ENCODE measurements at regions not wholly inside any gene's neighbourhood (a gene's known extent, or its start where the extent isn't known, plus 50 kb on each side); places are given as distances from the start of the nearest gene placed in this dataset.

- no peak overlapping the region for H2AFZ ChIP-seq (ENCODE audit: low read depth, low read length)
- H3K79me2 ChIP-seq (ENCODE audit: insufficient read depth, low read length) = no peaks in the 10 kb centered on the region
- TF ChIP-seq EZH2 (IDR thresholded peaks at IDR 0.05; ENCODE audit: borderline replicate concordance, low read depth, low read length, severe bottlenecking) (no peak), CTCF (IDR thresholded peaks at IDR 0.05; ENCODE audit: borderline replicate concordance, extremely low read depth, low read length, poor library complexity, severe bottlenecking) (no peak)
- H3K27me3 ChIP-seq (ENCODE audit: insufficient read depth, low read length, poor library complexity) = no peaks in the 10 kb centered on the region
- H3K36me3 ChIP-seq (ENCODE audit: insufficient read depth, low read length) = no peaks in the 10 kb centered on the region
- H4K20me1 ChIP-seq (ENCODE audit: insufficient read depth, low read length) = no peaks in the 10 kb centered on the region
- DNase-seq = no peak
- H3K9ac ChIP-seq (ENCODE audit: low read depth, low read length) = no peak overlapping the region
- H3K4me2 ChIP-seq (ENCODE audit: insufficient read depth, low read length) = no peak overlapping the region
- no peaks in the 10 kb centered on the region for H3K9me3 ChIP-seq (ENCODE audit: insufficient read depth, low read length, severe bottlenecking)
- H3K4me1 ChIP-seq (ENCODE audit: insufficient read depth, low read length) = no peaks in the 10 kb centered on the region
- H3K4me3 ChIP-seq (ENCODE audit: low read depth in 1 of 2, low read length in 2 of 2) = no peak overlapping the region
- ATAC-seq (ENCODE audit: insufficient read depth, low read depth) = no peak
- no peak overlapping the region for H3K27ac ChIP-seq (ENCODE audit: low read length)
These were observed 1135.4 kb downstream of the LRFN5 start for GRCh38 chr14:42742084-42742483.

DNA sequence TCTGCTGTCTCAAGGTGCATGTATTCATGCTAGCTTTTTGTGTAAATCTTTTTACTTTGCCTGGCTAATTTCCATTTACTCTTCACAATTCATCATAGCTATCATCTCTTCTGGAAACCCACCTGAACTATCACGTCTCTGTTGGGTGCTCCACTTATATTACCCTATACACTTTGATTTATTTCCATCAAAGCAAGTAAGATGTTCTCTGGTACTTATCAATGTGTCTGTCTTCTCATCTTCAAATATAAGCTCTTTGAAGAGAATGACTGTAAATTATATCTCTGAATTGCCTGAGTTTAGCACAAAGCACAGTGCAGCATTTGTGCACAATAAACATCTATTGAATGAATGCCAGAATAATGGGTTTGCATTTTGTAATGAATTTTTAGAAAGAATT is 1129.7 kb downstream of the LRFN5 start:
- Histone ChIP-seq H3K79me2 (ENCODE audit: insufficient read depth, low read length) (no peaks in the 10 kb centered on the region), H3K4me1 (ENCODE audit: insufficient read depth, low read length) (no peaks in the 10 kb centered on the region), H3K9ac (ENCODE audit: low read depth, low read length) (no peak overlapping the region), H3K4me3 (ENCODE audit: low read depth in 1 of 2, low read length in 2 of 2) (no peak overlapping the region), H3K9me3 (ENCODE audit: insufficient read depth, low read length, severe bottlenecking) (no peaks in the 10 kb centered on the region), H3K27me3 (ENCODE audit: insufficient read depth, low read length, poor library complexity) (no peaks in the 10 kb centered on the region), H4K20me1 (ENCODE audit: insufficient read depth, low read length) (no peaks in the 10 kb centered on the region), H2AFZ (ENCODE audit: low read depth, low read length) (no peak overlapping the region), H3K27ac (ENCODE audit: low read length) (no peak overlapping the region), H3K4me2 (ENCODE audit: insufficient read depth, low read length) (no peak overlapping the region), H3K36me3 (ENCODE audit: insufficient read depth, low read length) (no peaks in the 10 kb centered on the region)
- no peak for DNase-seq
- ATAC-seq (ENCODE audit: insufficient read depth, low read depth) = no peak
- TF ChIP-seq CTCF (IDR thresholded peaks at IDR 0.05; ENCODE audit: borderline replicate concordance, extremely low read depth, low read length, poor library complexity, severe bottlenecking) = no peak
- TF ChIP-seq EZH2 (IDR thresholded peaks at IDR 0.05; ENCODE audit: borderline replicate concordance, low read depth, low read length, severe bottlenecking) = no peak

- ATAC-seq (ENCODE audit: insufficient read depth, low read depth) (no peak), DNase-seq (no peak)
- Histone ChIP-seq H3K36me3 (ENCODE audit: insufficient read depth, low read length) (no peaks in the 10 kb centered on the region), H4K20me1 (ENCODE audit: insufficient read depth, low read length) (no peaks in the 10 kb centered on the region), H3K4me3 (ENCODE audit: low read depth in 1 of 2, low read length in 2 of 2) (no peak overlapping the region), H3K27ac (ENCODE audit: low read length) (no peak overlapping the region), H3K79me2 (ENCODE audit: insufficient read depth, low read length) (no peaks in the 10 kb centered on the region), H3K4me2 (ENCODE audit: insufficient read depth, low read length) (no peak overlapping the region), H3K9me3 (ENCODE audit: insufficient read depth, low read length, severe bottlenecking) (no peaks in the 10 kb centered on the region), H3K27me3 (ENCODE audit: insufficient read depth, low read length, poor library complexity) (no peaks in the 10 kb centered on the region), H3K4me1 (ENCODE audit: insufficient read depth, low read length) (no peaks in the 10 kb centered on the region), H2AFZ (ENCODE audit: low read depth, low read length) (no peak overlapping the region), H3K9ac (ENCODE audit: low read depth, low read length) (no peak overlapping the region)
- no peak for TF ChIP-seq EZH2 (IDR thresholded peaks at IDR 0.05; ENCODE audit: borderline replicate concordance, low read depth, low read length, severe bottlenecking)
- TF ChIP-seq CTCF (IDR thresholded peaks at IDR 0.05; ENCODE audit: borderline replicate concordance, extremely low read depth, low read length, poor library complexity, severe bottlenecking) = no peak
These were observed 1127.4 kb downstream of the LRFN5 start for GRCh38 chr14:42734041-42734440.

GRCh38 chr14:42732005-42732404 is 1125.3 kb downstream of the LRFN5 start:
- H2AFZ ChIP-seq (ENCODE audit: low read depth, low read length) = no peak overlapping the region
- H4K20me1 ChIP-seq (ENCODE audit: insufficient read depth, low read length) = no peaks in the 10 kb centered on the region
- H3K4me1 ChIP-seq (ENCODE audit: insufficient read depth, low read length) = no peaks in the 10 kb centered on the region
- DNase-seq (no peak), ATAC-seq (ENCODE audit: insufficient read depth, low read depth) (no peak)
- no peak overlapping the region for H3K4me2 ChIP-seq (ENCODE audit: insufficient read depth, low read length)
- H3K36me3 ChIP-seq (ENCODE audit: insufficient read depth, low read length) = no peaks in the 10 kb centered on the region
- H3K27me3 ChIP-seq (ENCODE audit: insufficient read depth, low read length, poor library complexity) = no peaks in the 10 kb centered on the region
- H3K27ac ChIP-seq (ENCODE audit: low read length) = no peak overlapping the region
- H3K9me3 ChIP-seq (ENCODE audit: insufficient read depth, low read length, severe bottlenecking) = no peaks in the 10 kb centered on the region
- TF ChIP-seq CTCF (IDR thresholded peaks at IDR 0.05; ENCODE audit: borderline replicate concordance, extremely low read depth, low read length, poor library complexity, severe bottlenecking) (no peak), EZH2 (IDR thresholded peaks at IDR 0.05; ENCODE audit: borderline replicate concordance, low read depth, low read length, severe bottlenecking) (no peak)
- H3K9ac ChIP-seq (ENCODE audit: low read depth, low read length) = no peak overlapping the region
- H3K79me2 ChIP-seq (ENCODE audit: insufficient read depth, low read length) = no peaks in the 10 kb centered on the region
- H3K4me3 ChIP-seq (ENCODE audit: low read depth in 1 of 2, low read length in 2 of 2) = no peak overlapping the region

Measured in DND-41 (cell line).